HepG2 (cell line): ENCODE measurements at regions not wholly inside any gene's neighbourhood (a gene's known extent, or its start where the extent isn't known, plus 50 kb on each side); places are given as distances from the start of the nearest gene placed in this dataset.

Experiments used
- FOXA1 ChIP-seq, 2 experiments: fragments of 450-650 bp in 1 of 2; sonication (generic) in 1 of 2; formaldehyde crosslinking in 1 of 2; IDR thresholded peaks; 2 replicates each; pipeline versions ENCODE4 v1.4.0 to v1.6.1; 2016 to 2020; ENCODE audit warnings: missing genetic modification reagents in 1 of 2
- IRF1 ChIP-seq: sonication (generic); formaldehyde crosslinking; IDR thresholded peaks from 2 replicates; pipeline ENCODE4 v1.4.0; 2020; ENCODE audit warnings: low read depth, mild to moderate bottlenecking, missing genetic modification reagents
- ZNF556 ChIP-seq: sonication (generic); formaldehyde crosslinking; IDR thresholded peaks from 2 replicates; pipeline ENCODE4 v1.4.0; 2020; ENCODE audit warnings: mild to moderate bottlenecking, missing genetic modification reagents, borderline replicate concordance
- TF ChIP-seq, protein P1 (sequence below), 2 experiments: fragments of 450-650 bp in 1 of 2; sonication (generic) in 1 of 2; formaldehyde crosslinking in 1 of 2; IDR thresholded peaks; 2 replicates each; pipeline versions ENCODE4 v1.6.1 to v1.8.0; 2016 to 2022; ENCODE audit warnings: antibody characterized with exemption in 1 of 2, mild to moderate bottlenecking in 1 of 2, missing genetic modification reagents in 1 of 2

DNA sequence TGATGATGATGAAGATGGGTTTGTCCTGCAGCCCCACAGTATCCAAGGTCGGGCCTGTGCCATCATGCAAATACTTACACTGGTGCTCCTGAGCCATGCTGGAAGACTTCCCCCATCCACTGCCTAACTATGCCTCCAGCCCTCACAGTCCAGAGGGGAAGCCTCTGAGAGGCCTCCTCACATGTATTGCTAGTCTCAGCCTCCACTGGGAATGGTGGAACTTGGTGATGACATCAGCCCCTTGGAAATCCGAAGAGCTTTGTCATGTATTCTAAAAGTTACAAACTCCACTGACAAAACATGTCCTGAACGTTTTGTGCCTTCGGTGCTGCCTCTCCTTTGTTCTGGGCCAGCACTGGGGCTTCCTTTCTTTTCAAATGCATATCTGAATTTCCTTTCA, 61.1 kb upstream of the DMRTB1 start:
- TF ChIP-seq IRF1 (CRISPR knock-in tag), result no peak
- TF ChIP-seq, protein P1, sequence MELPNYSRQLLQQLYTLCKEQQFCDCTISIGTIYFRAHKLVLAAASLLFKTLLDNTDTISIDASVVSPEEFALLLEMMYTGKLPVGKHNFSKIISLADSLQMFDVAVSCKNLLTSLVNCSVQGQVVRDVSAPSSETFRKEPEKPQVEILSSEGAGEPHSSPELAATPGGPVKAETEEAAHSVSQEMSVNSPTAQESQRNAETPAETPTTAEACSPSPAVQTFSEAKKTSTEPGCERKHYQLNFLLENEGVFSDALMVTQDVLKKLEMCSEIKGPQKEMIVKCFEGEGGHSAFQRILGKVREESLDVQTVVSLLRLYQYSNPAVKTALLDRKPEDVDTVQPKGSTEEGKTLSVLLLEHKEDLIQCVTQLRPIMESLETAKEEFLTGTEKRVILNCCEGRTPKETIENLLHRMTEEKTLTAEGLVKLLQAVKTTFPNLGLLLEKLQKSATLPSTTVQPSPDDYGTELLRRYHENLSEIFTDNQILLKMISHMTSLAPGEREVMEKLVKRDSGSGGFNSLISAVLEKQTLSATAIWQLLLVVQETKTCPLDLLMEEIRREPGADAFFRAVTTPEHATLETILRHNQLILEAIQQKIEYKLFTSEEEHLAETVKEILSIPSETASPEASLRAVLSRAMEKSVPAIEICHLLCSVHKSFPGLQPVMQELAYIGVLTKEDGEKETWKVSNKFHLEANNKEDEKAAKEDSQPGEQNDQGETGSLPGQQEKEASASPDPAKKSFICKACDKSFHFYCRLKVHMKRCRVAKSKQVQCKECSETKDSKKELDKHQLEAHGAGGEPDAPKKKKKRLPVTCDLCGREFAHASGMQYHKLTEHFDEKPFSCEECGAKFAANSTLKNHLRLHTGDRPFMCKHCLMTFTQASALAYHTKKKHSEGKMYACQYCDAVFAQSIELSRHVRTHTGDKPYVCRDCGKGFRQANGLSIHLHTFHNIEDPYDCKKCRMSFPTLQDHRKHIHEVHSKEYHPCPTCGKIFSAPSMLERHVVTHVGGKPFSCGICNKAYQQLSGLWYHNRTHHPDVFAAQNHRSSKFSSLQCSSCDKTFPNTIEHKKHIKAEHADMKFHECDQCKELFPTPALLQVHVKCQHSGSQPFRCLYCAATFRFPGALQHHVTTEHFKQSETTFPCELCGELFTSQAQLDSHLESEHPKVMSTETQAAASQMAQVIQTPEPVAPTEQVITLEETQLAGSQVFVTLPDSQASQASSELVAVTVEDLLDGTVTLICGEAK (IDR thresholded peaks at IDR 0.05), result no peak
- TF ChIP-seq, protein P1 (CRISPR knock-in tag; IDR thresholded peaks at IDR 0.05), result no peak
- TF ChIP-seq FOXA1 (IDR thresholded peaks at IDR 0.05), result no peak
- no peak for TF ChIP-seq FOXA1 (CRISPR knock-in tag; IDR thresholded peaks at IDR 0.05)
- no peak for TF ChIP-seq ZNF556 (CRISPR knock-in tag)
